ENCODE measurements at regions not wholly inside any gene's neighbourhood (a gene's known extent, or its start where the extent isn't known, plus 50 kb on each side); places are given as distances from the start of the nearest gene placed in this dataset.

GRCh38 chr6:81861281-81861680 lies 108.8 kb upstream of the TENT5A start:
- WGBS: 86% methylated on average over 1 of the region's 1 CpG
- no peak overlapping the region for H3K4me3 ChIP-seq (ENCODE audit: low read depth in 1 of 3, low read length in 3 of 3)
- no peaks in the 10 kb centered on the region for H3K9me3 ChIP-seq (ENCODE audit: control insufficient read depth in 4 of 4, low read length in 3 of 4)
- no peak for DNase-seq (ENCODE audit: low spot score)
- H3K9ac ChIP-seq (ENCODE audit: low read depth in 1 of 2, low read length in 2 of 2): no peak overlapping the region
- no peak overlapping the region for H3K27ac ChIP-seq (ENCODE audit: low read depth in 1 of 2, low read length in 2 of 2)
- H3K27me3 ChIP-seq (ENCODE audit: control insufficient read depth in 4 of 4, insufficient read depth in 4 of 4, low read length in 3 of 4): no peaks in the 10 kb centered on the region
- TF ChIP-seq, protein P1, sequence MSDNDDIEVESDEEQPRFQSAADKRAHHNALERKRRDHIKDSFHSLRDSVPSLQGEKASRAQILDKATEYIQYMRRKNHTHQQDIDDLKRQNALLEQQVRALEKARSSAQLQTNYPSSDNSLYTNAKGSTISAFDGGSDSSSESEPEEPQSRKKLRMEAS (IDR thresholded peaks at IDR 0.05): no peak
- no peaks in the 10 kb centered on the region for H3K4me1 ChIP-seq (ENCODE audit: control insufficient read depth in 4 of 4, insufficient read depth in 4 of 4, low read length in 3 of 4)
- no peaks in the 10 kb centered on the region for H3K36me3 ChIP-seq (ENCODE audit: control insufficient read depth in 4 of 4, insufficient read depth in 3 of 4, low read depth in 1 of 4, low read length in 3 of 4)

GRCh38 chr6:81859884-81860283 lies 107.4 kb upstream of the TENT5A start:
- DNase-seq (ENCODE audit: low spot score): no peak
- no peaks in the 10 kb centered on the region for H3K9me3 ChIP-seq (ENCODE audit: control insufficient read depth in 4 of 4, low read length in 3 of 4)
- H3K27me3 ChIP-seq (ENCODE audit: control insufficient read depth in 4 of 4, insufficient read depth in 4 of 4, low read length in 3 of 4): no peaks in the 10 kb centered on the region
- no peak overlapping the region for H3K4me3 ChIP-seq (ENCODE audit: low read depth in 1 of 3, low read length in 3 of 3)
- H3K9ac ChIP-seq (ENCODE audit: low read depth in 1 of 2, low read length in 2 of 2): no peak overlapping the region
- 88% methylated on average over 3 of the region's 3 CpGs for WGBS
- TF ChIP-seq EGR1 (IDR thresholded peaks at IDR 0.05; ENCODE audit: low read depth in 2 of 2) (no peak), HNF4G (IDR thresholded peaks at IDR 0.05) (no peak)
- TF ChIP-seq, protein P1 (IDR thresholded peaks at IDR 0.05): no peak
- H3K27ac ChIP-seq (ENCODE audit: low read depth in 1 of 2, low read length in 2 of 2): no peak overlapping the region
- H3K36me3 ChIP-seq (ENCODE audit: control insufficient read depth in 4 of 4, insufficient read depth in 3 of 4, low read depth in 1 of 4, low read length in 3 of 4): no peaks in the 10 kb centered on the region
- no peaks in the 10 kb centered on the region for H3K4me1 ChIP-seq (ENCODE audit: control insufficient read depth in 4 of 4, insufficient read depth in 4 of 4, low read length in 3 of 4)

DNA sequence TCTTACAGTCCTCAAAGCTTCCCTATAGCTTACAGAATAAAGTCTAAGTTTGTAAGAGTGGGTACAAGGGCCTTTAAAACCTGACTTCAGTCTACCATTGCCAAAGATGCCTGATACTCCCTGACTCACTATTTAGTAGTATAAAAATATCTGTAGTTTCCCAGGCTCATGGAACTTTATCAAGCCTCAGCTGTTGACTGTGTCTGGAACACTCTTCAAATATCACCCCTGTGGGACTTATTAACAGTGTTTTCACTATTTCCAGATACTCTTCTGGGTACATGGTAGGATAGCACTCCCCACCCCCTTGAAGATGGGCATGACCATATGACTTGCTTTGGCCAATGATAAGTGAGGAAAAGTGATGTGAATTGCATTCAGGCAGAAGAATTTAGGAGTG lies 105.3 kb upstream of the TENT5A start:
- TF ChIP-seq, protein P1 (IDR thresholded peaks at IDR 0.05): no peak
- TF ChIP-seq, protein P2, sequence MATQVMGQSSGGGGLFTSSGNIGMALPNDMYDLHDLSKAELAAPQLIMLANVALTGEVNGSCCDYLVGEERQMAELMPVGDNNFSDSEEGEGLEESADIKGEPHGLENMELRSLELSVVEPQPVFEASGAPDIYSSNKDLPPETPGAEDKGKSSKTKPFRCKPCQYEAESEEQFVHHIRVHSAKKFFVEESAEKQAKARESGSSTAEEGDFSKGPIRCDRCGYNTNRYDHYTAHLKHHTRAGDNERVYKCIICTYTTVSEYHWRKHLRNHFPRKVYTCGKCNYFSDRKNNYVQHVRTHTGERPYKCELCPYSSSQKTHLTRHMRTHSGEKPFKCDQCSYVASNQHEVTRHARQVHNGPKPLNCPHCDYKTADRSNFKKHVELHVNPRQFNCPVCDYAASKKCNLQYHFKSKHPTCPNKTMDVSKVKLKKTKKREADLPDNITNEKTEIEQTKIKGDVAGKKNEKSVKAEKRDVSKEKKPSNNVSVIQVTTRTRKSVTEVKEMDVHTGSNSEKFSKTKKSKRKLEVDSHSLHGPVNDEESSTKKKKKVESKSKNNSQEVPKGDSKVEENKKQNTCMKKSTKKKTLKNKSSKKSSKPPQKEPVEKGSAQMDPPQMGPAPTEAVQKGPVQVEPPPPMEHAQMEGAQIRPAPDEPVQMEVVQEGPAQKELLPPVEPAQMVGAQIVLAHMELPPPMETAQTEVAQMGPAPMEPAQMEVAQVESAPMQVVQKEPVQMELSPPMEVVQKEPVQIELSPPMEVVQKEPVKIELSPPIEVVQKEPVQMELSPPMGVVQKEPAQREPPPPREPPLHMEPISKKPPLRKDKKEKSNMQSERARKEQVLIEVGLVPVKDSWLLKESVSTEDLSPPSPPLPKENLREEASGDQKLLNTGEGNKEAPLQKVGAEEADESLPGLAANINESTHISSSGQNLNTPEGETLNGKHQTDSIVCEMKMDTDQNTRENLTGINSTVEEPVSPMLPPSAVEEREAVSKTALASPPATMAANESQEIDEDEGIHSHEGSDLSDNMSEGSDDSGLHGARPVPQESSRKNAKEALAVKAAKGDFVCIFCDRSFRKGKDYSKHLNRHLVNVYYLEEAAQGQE (IDR thresholded peaks at IDR 0.05): no peak
- TF ChIP-seq, protein P3, sequence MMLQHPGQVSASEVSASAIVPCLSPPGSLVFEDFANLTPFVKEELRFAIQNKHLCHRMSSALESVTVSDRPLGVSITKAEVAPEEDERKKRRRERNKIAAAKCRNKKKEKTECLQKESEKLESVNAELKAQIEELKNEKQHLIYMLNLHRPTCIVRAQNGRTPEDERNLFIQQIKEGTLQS (IDR thresholded peaks at IDR 0.05): no peak
- TF ChIP-seq EGR1 (IDR thresholded peaks at IDR 0.05; ENCODE audit: low read depth in 2 of 2) (no peak), GABPA (IDR thresholded peaks at IDR 0.05 in 1 of 2, conservative IDR thresholded peaks at IDR 0.05 in 1 of 2) (no peak), NR2F2 (IDR thresholded peaks at IDR 0.05) (no peak), FOXA1 (IDR thresholded peaks at IDR 0.05) (no peak), TAF1 (conservative IDR thresholded peaks at IDR 0.05) (no peak), JUND (IDR thresholded peaks at IDR 0.05) (no peak), RXRA (IDR thresholded peaks at IDR 0.05) (no peak), HNF4A (conservative IDR thresholded peaks at IDR 0.05) (no peak), FOXA2 (IDR thresholded peaks at IDR 0.05) (no peak), ZBTB33 (IDR thresholded peaks at IDR 0.05) (no peak), RAD21 (IDR thresholded peaks at IDR 0.05) (no peak), HNF4G (IDR thresholded peaks at IDR 0.05) (no peak), YY1 (IDR thresholded peaks at IDR 0.05) (no peak), SP1 (IDR thresholded peaks at IDR 0.05) (no peak)
- TF ChIP-seq, protein P4, sequence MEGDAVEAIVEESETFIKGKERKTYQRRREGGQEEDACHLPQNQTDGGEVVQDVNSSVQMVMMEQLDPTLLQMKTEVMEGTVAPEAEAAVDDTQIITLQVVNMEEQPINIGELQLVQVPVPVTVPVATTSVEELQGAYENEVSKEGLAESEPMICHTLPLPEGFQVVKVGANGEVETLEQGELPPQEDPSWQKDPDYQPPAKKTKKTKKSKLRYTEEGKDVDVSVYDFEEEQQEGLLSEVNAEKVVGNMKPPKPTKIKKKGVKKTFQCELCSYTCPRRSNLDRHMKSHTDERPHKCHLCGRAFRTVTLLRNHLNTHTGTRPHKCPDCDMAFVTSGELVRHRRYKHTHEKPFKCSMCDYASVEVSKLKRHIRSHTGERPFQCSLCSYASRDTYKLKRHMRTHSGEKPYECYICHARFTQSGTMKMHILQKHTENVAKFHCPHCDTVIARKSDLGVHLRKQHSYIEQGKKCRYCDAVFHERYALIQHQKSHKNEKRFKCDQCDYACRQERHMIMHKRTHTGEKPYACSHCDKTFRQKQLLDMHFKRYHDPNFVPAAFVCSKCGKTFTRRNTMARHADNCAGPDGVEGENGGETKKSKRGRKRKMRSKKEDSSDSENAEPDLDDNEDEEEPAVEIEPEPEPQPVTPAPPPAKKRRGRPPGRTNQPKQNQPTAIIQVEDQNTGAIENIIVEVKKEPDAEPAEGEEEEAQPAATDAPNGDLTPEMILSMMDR (IDR thresholded peaks at IDR 0.05; ENCODE audit: low read depth, low read length, missing input control): no peak
- Histone ChIP-seq H3K27me3 (ENCODE audit: control insufficient read depth in 4 of 4, insufficient read depth in 4 of 4, low read length in 3 of 4) (no peaks in the 10 kb centered on the region), H3K36me3 (ENCODE audit: control insufficient read depth in 4 of 4, insufficient read depth in 3 of 4, low read depth in 1 of 4, low read length in 3 of 4) (no peaks in the 10 kb centered on the region), H3K9ac (ENCODE audit: low read depth in 1 of 2, low read length in 2 of 2) (no peak overlapping the region), H3K27ac (ENCODE audit: low read depth in 1 of 2, low read length in 2 of 2) (no peak overlapping the region), H3K4me1 (ENCODE audit: control insufficient read depth in 4 of 4, insufficient read depth in 4 of 4, low read length in 3 of 4) (no peaks in the 10 kb centered on the region), H3K9me3 (ENCODE audit: control insufficient read depth in 4 of 4, low read length in 3 of 4) (no peaks in the 10 kb centered on the region), H3K4me3 (ENCODE audit: low read depth in 1 of 3, low read length in 3 of 3) (no peak overlapping the region)
- no peak for DNase-seq (ENCODE audit: low spot score)

Measured in liver (tissue), 8 donors.